SH-SY5Y (cell line): ENCODE measurements at regions not wholly inside any gene's neighbourhood (a gene's known extent, or its start where the extent isn't known, plus 50 kb on each side); places are given as distances from the start of the nearest gene placed in this dataset.

Source experiments
- GATA2 ChIP-seq: IDR thresholded peaks from 2 replicates; pipeline ENCODE4 v1.6.1; 2011; ENCODE audit warnings: mild to moderate bottlenecking, low read depth, low read length
- GATA3 ChIP-seq: IDR thresholded peaks from 2 replicates; pipeline ENCODE4 v1.6.1; 2011; ENCODE audit warnings: low read depth, mild to moderate bottlenecking, low read length, moderate library complexity

- no peak for TF ChIP-seq GATA2
- no peak for TF ChIP-seq GATA3
These were observed 188.2 kb downstream of the BLID start for GRCh38 chr11:121927789-121928188.
